ENCODE measurements at regions not wholly inside any gene's neighbourhood (a gene's known extent, or its start where the extent isn't known, plus 50 kb on each side); places are given as distances from the start of the nearest gene placed in this dataset.
"Not testable (repeated sequence)": the region's sequence is repeated elsewhere in the genome, so short reads cannot be mapped to it uniquely, and the experiment has no call there.

- DNase-seq (ENCODE audit: low spot score): no peak
Measured at GRCh38 chr4:1561286-1561990, 122.7 kb downstream of the FAM53A start.

- no peak for DNase-seq (ENCODE audit: low spot score)
Measured at GRCh38 chr4:1559896-1560650, 124.0 kb downstream of the FAM53A start.

- DNase-seq (ENCODE audit: low spot score): no peak
Measured at GRCh38 chr4:1558205-1558604, 125.9 kb downstream of the FAM53A start.

GRCh38 chr4:1557221-1557597 is 126.9 kb downstream of the FAM53A start:
- no peak for DNase-seq (ENCODE audit: low spot score)

- no peak for DNase-seq (ENCODE audit: low spot score)
Measured at GRCh38 chr4:1556541-1557220, 127.4 kb downstream of the FAM53A start.

- DNase-seq (ENCODE audit: low spot score): no peak
Measured at GRCh38 chr4:1554876-1555265, 129.2 kb downstream of the FAM53A start.

- no peak for DNase-seq (ENCODE audit: low spot score)
Measured at GRCh38 chr4:1554246-1554875, 129.8 kb downstream of the FAM53A start.

- DNase-seq (ENCODE audit: low spot score): no peak
Measured at GRCh38 chr4:1553365-1553764, 130.7 kb downstream of the FAM53A start.

GRCh38 chr4:1552451-1552850 is 131.7 kb downstream of the FAM53A start:
- DNase-seq (ENCODE audit: low spot score): no peak

- DNase-seq (ENCODE audit: low spot score): no peak
Measured at GRCh38 chr4:1551211-1551610, 132.9 kb downstream of the FAM53A start.

- no peak for DNase-seq (ENCODE audit: low spot score)
Measured at GRCh38 chr4:1550122-1551070, 133.7 kb downstream of the FAM53A start.

GRCh38 chr4:1549638-1550035 is 134.5 kb downstream of the FAM53A start:
- no peak for DNase-seq (ENCODE audit: low spot score)

- peak; percentile 84 for DNase-seq (ENCODE audit: low spot score)
Measured at GRCh38 chr4:1548827-1549637, 135.1 kb downstream of the FAM53A start.

- no peak for DNase-seq (ENCODE audit: low spot score)
Measured at GRCh38 chr4:1547856-1548826, 136.0 kb downstream of the FAM53A start.

- DNase-seq (ENCODE audit: low spot score): no peak
Measured at GRCh38 chr4:1547131-1547855, 136.8 kb downstream of the FAM53A start.

- DNase-seq (ENCODE audit: low spot score): no peak
Measured at GRCh38 chr4:1544861-1545281, 138.6 kb upstream of the NKX1-1 start.

- DNase-seq (ENCODE audit: low spot score): not testable (repeated sequence)
Measured at GRCh38 chr4:1544435-1544834, 138.2 kb upstream of the NKX1-1 start.

GRCh38 chr4:1543976-1544375 is 137.7 kb upstream of the NKX1-1 start:
- no peak for DNase-seq (ENCODE audit: low spot score)

GRCh38 chr4:1543561-1543960 is 137.3 kb upstream of the NKX1-1 start:
- DNase-seq (ENCODE audit: low spot score): no peak

All from GM03348 (cell line).